GM23338 (cell line): ENCODE measurements at regions not wholly inside any gene's neighbourhood (a gene's known extent, or its start where the extent isn't known, plus 50 kb on each side); places are given as distances from the start of the nearest gene placed in this dataset.

ENCODE experiments used
- ATAC-seq: fragments of 200-7000 bp; cut with Tn5 transposase; 3 replicates; pipeline ENCODE4 v1.9.1; 2020
- DNase-seq: peaks from one replicate; pipeline ENCODE4 v3.0.0-alpha.2; 2015; ENCODE audit warnings: low spot score
- H2AFZ ChIP-seq: fragments of 200-600 bp; sonication (generic); 2 replicates; pipeline ENCODE4 v1.8.0; 2016; ENCODE audit warnings: antibody characterized with exemption, mild to moderate bottlenecking, moderate library complexity
- H3F3A ChIP-seq: fragments of 200-600 bp; sonication (generic); replicated peaks from 2 replicates; pipeline ENCODE4 v1.8.0; 2017; ENCODE audit warnings: antibody characterized with exemption, mixed run types, low read depth
- H3K27ac ChIP-seq: fragments of 200-600 bp; sonication (generic); 2 replicates; pipeline ENCODE4 v1.6.1; 2016; ENCODE audit warnings: low read depth
- H3K27me3 ChIP-seq: fragments of 200-600 bp; sonication (generic); 2 replicates; pipeline ENCODE4 v1.8.0; 2016; ENCODE audit warnings: mild to moderate bottlenecking, mixed run types, moderate library complexity; ENCODE audit not compliant: insufficient read depth
- H3K36me3 ChIP-seq: fragments of 200-600 bp; sonication (generic); 2 replicates; pipeline ENCODE4 v1.8.0; 2016; ENCODE audit warnings: mild to moderate bottlenecking; ENCODE audit not compliant: insufficient read depth
- H3K4me1 ChIP-seq: fragments of 200-600 bp; sonication (generic); 2 replicates; pipeline ENCODE4 v1.8.0; 2016; ENCODE audit warnings: mild to moderate bottlenecking, moderate library complexity; ENCODE audit not compliant: insufficient read depth
- H3K4me2 ChIP-seq: fragments of 200-600 bp; sonication (generic); 2 replicates; pipeline ENCODE4 v1.7.1; 2017; ENCODE audit warnings: mixed run types
- H3K4me3 ChIP-seq: fragments of 200-600 bp; sonication (generic); 2 replicates; pipeline ENCODE4 v1.6.1; 2016; ENCODE audit warnings: mixed run types
- H3K79me2 ChIP-seq: fragments of 200-600 bp; sonication (generic); replicated peaks from 2 replicates; pipeline ENCODE4 v1.8.0; 2017; ENCODE audit warnings: mild to moderate bottlenecking; ENCODE audit not compliant: insufficient read depth
- H3K9me2 ChIP-seq: fragments of 200-600 bp; sonication (generic); 2 replicates; pipeline ENCODE4 v1.8.0; 2017; ENCODE audit not compliant: insufficient read depth
- H4K20me1 ChIP-seq: fragments of 200-600 bp; sonication (generic); replicated peaks from 2 replicates; pipeline ENCODE4 v1.8.0; 2017; ENCODE audit warnings: mild to moderate bottlenecking; ENCODE audit not compliant: insufficient read depth
- H3K27ac Mint-ChIP-seq: 2 replicates; pipeline ENCODE4 v1.8.0; 2020; ENCODE audit warnings: inconsistent platforms, mild to moderate bottlenecking, moderate library complexity, mixed read lengths
- H3K27me3 Mint-ChIP-seq: 3 replicates; pipeline ENCODE4 v1.8.0; 2022; ENCODE audit warnings: low read depth, mild to moderate bottlenecking, moderate library complexity, mixed read lengths, inconsistent platforms; ENCODE audit not compliant: insufficient read depth, poor library complexity
- H3K36me3 Mint-ChIP-seq: 3 replicates; pipeline ENCODE4 v1.8.0; 2021; ENCODE audit warnings: low read depth, mild to moderate bottlenecking, inconsistent platforms, moderate library complexity, mixed read lengths
- H3K4me1 Mint-ChIP-seq: 3 replicates; pipeline ENCODE4 v1.8.0; 2020; ENCODE audit warnings: mild to moderate bottlenecking, inconsistent platforms, mixed read lengths
- H3K4me3 Mint-ChIP-seq: 3 replicates; pipeline ENCODE4 v1.8.0; 2021; ENCODE audit warnings: moderate library complexity, mild to moderate bottlenecking, inconsistent platforms, mixed read lengths
- H3K9me3 Mint-ChIP-seq: 3 replicates; pipeline ENCODE4 v1.8.0; 2020; ENCODE audit warnings: moderate library complexity, mild to moderate bottlenecking, inconsistent platforms, mixed read lengths
- CREB1 ChIP-seq: fragments of 250-450 bp; sonication (Bioruptor Pico); IDR thresholded peaks from 2 replicates; pipeline ENCODE4 v1.5.0; 2020; ENCODE audit warnings: low read depth, mild to moderate bottlenecking, moderate library complexity
- EZH2 ChIP-seq: fragments of 200-600 bp; sonication (generic); IDR thresholded peaks from one replicate; pipeline ENCODE4 v1.8.0; 2017; ENCODE audit warnings: antibody characterized with exemption, mild to moderate bottlenecking, low read depth; ENCODE audit not compliant: unreplicated experiment
- EZH2phosphoT487 ChIP-seq: fragments of 200-600 bp; sonication (generic); IDR thresholded peaks from one replicate; pipeline ENCODE4 v1.8.1; 2018; ENCODE audit warnings: antibody characterized with exemption; ENCODE audit not compliant: unreplicated experiment
- JUNB ChIP-seq: IDR thresholded peaks from one replicate; pipeline ENCODE4 v1.6.1; 2016; ENCODE audit warnings: antibody characterized with exemption; ENCODE audit not compliant: unreplicated experiment
- NANOG ChIP-seq: IDR thresholded peaks from 2 replicates; pipeline ENCODE4 v1.6.1; 2016; ENCODE audit warnings: antibody characterized with exemption, borderline replicate concordance
- POLR2AphosphoS5 ChIP-seq: IDR thresholded peaks from 2 replicates; pipeline ENCODE4 v1.6.1; 2016; ENCODE audit warnings: antibody characterized with exemption, low read depth
- STAT1 ChIP-seq: IDR thresholded peaks from one replicate; pipeline ENCODE4 v1.6.1; 2016; ENCODE audit warnings: antibody characterized with exemption; ENCODE audit not compliant: unreplicated experiment
- ZNF114 ChIP-seq: fragments of 250-450 bp; sonication (Bioruptor Pico); IDR thresholded peaks from 2 replicates; pipeline ENCODE4 v1.5.0; 2020; ENCODE audit warnings: mild to moderate bottlenecking, moderate library complexity
- ZNF331 ChIP-seq: fragments of 250-450 bp; sonication (Bioruptor Pico); IDR thresholded peaks from 2 replicates; pipeline ENCODE4 v1.5.0; 2020; ENCODE audit warnings: low read depth, mild to moderate bottlenecking, moderate library complexity
- TF ChIP-seq, protein P1 (sequence below), 2 experiments: fragments of 200-600 bp in 1 of 2; sonication (generic) in 1 of 2; conservative IDR thresholded peaks; 2 replicates each; pipeline versions ENCODE4 v1.5.1 to v1.6.1; 2016 to 2017; ENCODE audit warnings: antibody characterized with exemption in 2 of 2, low read depth in 2 of 2, mild to moderate bottlenecking in 2 of 2, moderate library complexity in 1 of 2
- TF ChIP-seq, protein P2 (sequence below): IDR thresholded peaks from 2 replicates; pipeline ENCODE4 v1.6.1; 2016; ENCODE audit warnings: antibody characterized with exemption
- TF ChIP-seq, protein P3 (sequence below): IDR thresholded peaks from one replicate; pipeline ENCODE4 v1.6.1; 2018; ENCODE audit warnings: antibody characterized with exemption; ENCODE audit not compliant: unreplicated experiment

DNA sequence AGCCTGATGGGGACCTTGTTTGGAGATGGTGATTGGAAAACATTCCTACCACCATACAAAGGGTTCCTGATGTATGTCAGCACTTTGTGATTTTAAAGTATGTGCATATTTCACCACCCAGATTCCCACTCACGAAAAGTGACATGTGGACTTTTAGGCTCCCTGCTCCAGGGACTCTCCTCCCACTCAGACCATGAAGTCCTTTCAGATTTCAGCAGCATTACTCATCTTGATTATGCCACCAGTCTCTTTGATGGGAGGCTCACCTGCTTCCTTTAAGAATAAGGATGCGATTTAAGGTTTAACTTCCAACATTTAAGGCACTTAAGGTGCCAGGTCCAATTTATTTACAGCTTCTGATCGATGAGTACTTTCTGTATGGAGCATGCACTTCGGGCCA lies 204.4 kb downstream of the PPARGC1A start:
- H3K27ac ChIP-seq = no peak overlapping the region
- H3K4me3 ChIP-seq = no peak overlapping the region
- DNase-seq (no peak), ATAC-seq (no peak)
- H3F3A ChIP-seq = no peaks in the 10 kb centered on the region
- Mint-ChIP-seq H3K27me3 (peaks cover 6% of the 10 kb centered on the region), H3K9me3 (peaks cover 34% of the 10 kb centered on the region), H3K4me1 (peaks cover 3% of the 10 kb centered on the region; the same call in 1 of the 3 replicates), H3K36me3 (peaks cover 31% of the 10 kb centered on the region), H3K4me3 (no peak overlapping the region), H3K27ac (no peak overlapping the region)
- H3K9me2 ChIP-seq = no peaks in the 10 kb centered on the region
- H3K4me2 ChIP-seq = no peak overlapping the region
- peaks cover 10% of the 10 kb centered on the region; the same call in 1 of the 2 replicates for H3K4me1 ChIP-seq
- H2AFZ ChIP-seq = no peak overlapping the region
- no peaks in the 10 kb centered on the region for H3K27me3 ChIP-seq
- H4K20me1 ChIP-seq = no peaks in the 10 kb centered on the region
- TF ChIP-seq, protein P1, sequence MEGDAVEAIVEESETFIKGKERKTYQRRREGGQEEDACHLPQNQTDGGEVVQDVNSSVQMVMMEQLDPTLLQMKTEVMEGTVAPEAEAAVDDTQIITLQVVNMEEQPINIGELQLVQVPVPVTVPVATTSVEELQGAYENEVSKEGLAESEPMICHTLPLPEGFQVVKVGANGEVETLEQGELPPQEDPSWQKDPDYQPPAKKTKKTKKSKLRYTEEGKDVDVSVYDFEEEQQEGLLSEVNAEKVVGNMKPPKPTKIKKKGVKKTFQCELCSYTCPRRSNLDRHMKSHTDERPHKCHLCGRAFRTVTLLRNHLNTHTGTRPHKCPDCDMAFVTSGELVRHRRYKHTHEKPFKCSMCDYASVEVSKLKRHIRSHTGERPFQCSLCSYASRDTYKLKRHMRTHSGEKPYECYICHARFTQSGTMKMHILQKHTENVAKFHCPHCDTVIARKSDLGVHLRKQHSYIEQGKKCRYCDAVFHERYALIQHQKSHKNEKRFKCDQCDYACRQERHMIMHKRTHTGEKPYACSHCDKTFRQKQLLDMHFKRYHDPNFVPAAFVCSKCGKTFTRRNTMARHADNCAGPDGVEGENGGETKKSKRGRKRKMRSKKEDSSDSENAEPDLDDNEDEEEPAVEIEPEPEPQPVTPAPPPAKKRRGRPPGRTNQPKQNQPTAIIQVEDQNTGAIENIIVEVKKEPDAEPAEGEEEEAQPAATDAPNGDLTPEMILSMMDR (conservative IDR thresholded peaks at IDR 0.05; ENCODE audit: low read depth in 2 of 2) = no peak
- TF ChIP-seq EZH2 = no peak
- no peaks in the 10 kb centered on the region for H3K79me2 ChIP-seq
- H3K36me3 ChIP-seq = no peaks in the 10 kb centered on the region

DNA sequence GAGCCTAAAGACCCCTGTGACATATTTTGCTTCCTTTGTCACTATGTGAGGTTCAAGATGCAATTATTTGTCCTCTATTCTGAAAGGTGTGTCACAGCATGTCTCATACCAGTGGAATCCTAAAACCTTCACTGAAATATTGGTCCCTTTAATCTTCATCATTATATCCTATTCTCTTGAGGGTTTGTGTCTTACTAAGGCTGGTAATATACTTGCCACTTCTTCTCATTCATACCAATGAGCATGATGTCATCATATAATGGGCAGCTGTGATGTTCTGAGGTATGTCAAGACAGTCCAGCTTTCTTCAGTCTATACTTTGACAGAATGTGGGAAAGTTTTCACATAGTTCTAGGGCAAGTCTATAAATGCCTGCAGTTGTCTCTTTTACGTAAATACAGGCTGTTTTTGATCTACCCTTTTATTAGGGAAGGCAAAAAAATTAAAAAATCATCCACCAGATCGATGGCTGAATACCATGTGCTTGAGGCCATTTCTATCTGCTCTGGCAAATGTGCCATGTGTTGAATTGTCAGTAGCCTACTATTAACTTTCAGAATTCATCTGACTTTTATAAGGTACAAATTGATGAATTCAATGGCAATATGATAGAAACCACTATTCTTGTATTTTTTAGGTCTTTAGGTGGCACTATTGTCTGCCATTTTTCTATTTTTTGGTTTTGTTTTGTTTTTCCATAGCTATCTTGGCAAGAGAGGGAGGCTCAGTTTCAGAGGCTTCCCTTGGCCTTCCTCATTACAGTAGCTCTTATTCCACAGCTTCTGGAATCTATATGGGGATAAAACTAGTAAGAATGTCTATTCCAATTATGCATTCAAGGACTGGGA lies 209.0 kb downstream of the PPARGC1A start:
- ATAC-seq = no peak
- Mint-ChIP-seq H3K27me3 (no peaks in the 10 kb centered on the region), H3K27ac (no peak overlapping the region), H3K4me1 (no peaks in the 10 kb centered on the region; the same call in 2 of the 3 replicates), H3K9me3 (peaks cover 7% of the 10 kb centered on the region; the same call in 2 of the 3 replicates), H3K36me3 (peaks cover 8% of the 10 kb centered on the region; the same call in 2 of the 3 replicates), H3K4me3 (no peak overlapping the region)
- no peaks in the 10 kb centered on the region for H3K79me2 ChIP-seq
- no peak for DNase-seq
- H3F3A ChIP-seq = no peaks in the 10 kb centered on the region
- no peak overlapping the region for H3K27ac ChIP-seq
- H3K36me3 ChIP-seq = no peaks in the 10 kb centered on the region
- H4K20me1 ChIP-seq = no peaks in the 10 kb centered on the region
- H3K27me3 ChIP-seq = no peaks in the 10 kb centered on the region
- H3K9me2 ChIP-seq = no peaks in the 10 kb centered on the region
- H3K4me3 ChIP-seq = no peak overlapping the region
- H3K4me1 ChIP-seq = 0 out of 2 replicates have a peak, but pooled peaks cover 10% of the 10 kb centered on the region
- H2AFZ ChIP-seq = no peak overlapping the region
- no peak overlapping the region for H3K4me2 ChIP-seq
- TF ChIP-seq ZNF331 (CRISPR knock-in tag) (no peak), CREB1 (CRISPR knock-in tag) (no peak), STAT1 (no peak), EZH2phosphoT487 (no peak), ZNF114 (CRISPR knock-in tag) (no peak), POLR2AphosphoS5 (no peak), EZH2 (no peak), JUNB (no peak), NANOG (no peak)
- TF ChIP-seq, protein P1 (conservative IDR thresholded peaks at IDR 0.05; ENCODE audit: low read depth in 2 of 2) = no peak; a peak in 1 of 4 replicates
- TF ChIP-seq, protein P2, sequence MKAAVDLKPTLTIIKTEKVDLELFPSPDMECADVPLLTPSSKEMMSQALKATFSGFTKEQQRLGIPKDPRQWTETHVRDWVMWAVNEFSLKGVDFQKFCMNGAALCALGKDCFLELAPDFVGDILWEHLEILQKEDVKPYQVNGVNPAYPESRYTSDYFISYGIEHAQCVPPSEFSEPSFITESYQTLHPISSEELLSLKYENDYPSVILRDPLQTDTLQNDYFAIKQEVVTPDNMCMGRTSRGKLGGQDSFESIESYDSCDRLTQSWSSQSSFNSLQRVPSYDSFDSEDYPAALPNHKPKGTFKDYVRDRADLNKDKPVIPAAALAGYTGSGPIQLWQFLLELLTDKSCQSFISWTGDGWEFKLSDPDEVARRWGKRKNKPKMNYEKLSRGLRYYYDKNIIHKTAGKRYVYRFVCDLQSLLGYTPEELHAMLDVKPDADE = no peak
- TF ChIP-seq, protein P3, sequence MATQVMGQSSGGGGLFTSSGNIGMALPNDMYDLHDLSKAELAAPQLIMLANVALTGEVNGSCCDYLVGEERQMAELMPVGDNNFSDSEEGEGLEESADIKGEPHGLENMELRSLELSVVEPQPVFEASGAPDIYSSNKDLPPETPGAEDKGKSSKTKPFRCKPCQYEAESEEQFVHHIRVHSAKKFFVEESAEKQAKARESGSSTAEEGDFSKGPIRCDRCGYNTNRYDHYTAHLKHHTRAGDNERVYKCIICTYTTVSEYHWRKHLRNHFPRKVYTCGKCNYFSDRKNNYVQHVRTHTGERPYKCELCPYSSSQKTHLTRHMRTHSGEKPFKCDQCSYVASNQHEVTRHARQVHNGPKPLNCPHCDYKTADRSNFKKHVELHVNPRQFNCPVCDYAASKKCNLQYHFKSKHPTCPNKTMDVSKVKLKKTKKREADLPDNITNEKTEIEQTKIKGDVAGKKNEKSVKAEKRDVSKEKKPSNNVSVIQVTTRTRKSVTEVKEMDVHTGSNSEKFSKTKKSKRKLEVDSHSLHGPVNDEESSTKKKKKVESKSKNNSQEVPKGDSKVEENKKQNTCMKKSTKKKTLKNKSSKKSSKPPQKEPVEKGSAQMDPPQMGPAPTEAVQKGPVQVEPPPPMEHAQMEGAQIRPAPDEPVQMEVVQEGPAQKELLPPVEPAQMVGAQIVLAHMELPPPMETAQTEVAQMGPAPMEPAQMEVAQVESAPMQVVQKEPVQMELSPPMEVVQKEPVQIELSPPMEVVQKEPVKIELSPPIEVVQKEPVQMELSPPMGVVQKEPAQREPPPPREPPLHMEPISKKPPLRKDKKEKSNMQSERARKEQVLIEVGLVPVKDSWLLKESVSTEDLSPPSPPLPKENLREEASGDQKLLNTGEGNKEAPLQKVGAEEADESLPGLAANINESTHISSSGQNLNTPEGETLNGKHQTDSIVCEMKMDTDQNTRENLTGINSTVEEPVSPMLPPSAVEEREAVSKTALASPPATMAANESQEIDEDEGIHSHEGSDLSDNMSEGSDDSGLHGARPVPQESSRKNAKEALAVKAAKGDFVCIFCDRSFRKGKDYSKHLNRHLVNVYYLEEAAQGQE = no peak
